HEK293 (cell line): ENCODE measurements at regions not wholly inside any gene's neighbourhood (a gene's known extent, or its start where the extent isn't known, plus 50 kb on each side); places are given as distances from the start of the nearest gene placed in this dataset.

Experiments
- CTCF ChIA-PET: fragments of 350-600 bp; formaldehyde crosslinking; extraction: SDS; loops from one replicate; lab custom pipeline; 2021; ENCODE audit warnings: antibody characterized with exemption; lab: Yijun Ruan, JAX
- POLR2A ChIA-PET: fragments of 300-600 bp; formaldehyde crosslinking; extraction: SDS; loops from one replicate; lab custom pipeline; 2020; ENCODE audit warnings: antibody characterized with exemption, inconsistent platforms; lab: Yijun Ruan, JAX
- H3K27ac ChIP-seq: fragments of 200-500 bp; sonication (Bioruptor generic); 2 replicates; pipeline ENCODE4 v1.5.1; 2014; ENCODE audit warnings: low read depth, low read length, control low read depth, inconsistent platforms; ENCODE audit errors: extremely low read depth
- H3K36me3 ChIP-seq, 2 experiments: fragments of 200-500 bp in 1 of 2; sonication (Bioruptor generic) in 1 of 2; 1 replicate in 1 of 2; 2 replicates in 1 of 2; pipeline ENCODE4 v1.5.1; 2014 to 2017; ENCODE audit warnings: inconsistent platforms in 2 of 2, low read length in 2 of 2; ENCODE audit not compliant: control insufficient read depth in 2 of 2, insufficient read depth in 1 of 2
- H3K4me1 ChIP-seq: fragments of 200-500 bp; sonication (Bioruptor generic); 2 replicates; pipeline ENCODE4 v1.5.1; 2014; ENCODE audit warnings: mild to moderate bottlenecking, low read length, inconsistent platforms; ENCODE audit not compliant: control insufficient read depth, insufficient read depth
- H3K4me3 ChIP-seq: 2 replicates; pipeline ENCODE4 v1.5.1; 2011; ENCODE audit warnings: low read depth, mild to moderate bottlenecking, control low read depth, low read length, moderate library complexity
- H3K9me3 ChIP-seq: fragments of 200-500 bp; sonication (Bioruptor generic); 2 replicates; pipeline ENCODE4 v1.5.1; 2014; ENCODE audit warnings: low read depth, low read length, inconsistent platforms; ENCODE audit not compliant: control insufficient read depth, insufficient read depth
- AEBP2 ChIP-seq: fragments of 450-650 bp; formaldehyde crosslinking; IDR thresholded peaks from 2 replicates; pipeline ENCODE4 v1.5.1; 2016; ENCODE audit warnings: missing biosample characterization, missing genetic modification characterization, borderline replicate concordance
- GLIS2 ChIP-seq: fragments of 450-650 bp; formaldehyde crosslinking; IDR thresholded peaks from 2 replicates; pipeline ENCODE4 v1.5.1; 2016; ENCODE audit warnings: missing biosample characterization, missing genetic modification characterization
- ZBTB48 ChIP-seq: fragments of 450-650 bp; formaldehyde crosslinking; IDR thresholded peaks from 2 replicates; pipeline ENCODE4 v1.5.1; 2016; ENCODE audit warnings: missing biosample characterization, missing genetic modification characterization
- ZFP69B ChIP-seq: fragments of 450-650 bp; formaldehyde crosslinking; IDR thresholded peaks from 2 replicates; pipeline ENCODE4 v1.5.1; 2016; ENCODE audit warnings: missing biosample characterization, missing genetic modification characterization
- ZNF157 ChIP-seq: fragments of 450-650 bp; formaldehyde crosslinking; IDR thresholded peaks from 2 replicates; pipeline ENCODE4 v1.5.1; 2016; ENCODE audit warnings: missing biosample characterization, missing genetic modification characterization
- ZNF174 ChIP-seq: fragments of 450-650 bp; formaldehyde crosslinking; IDR thresholded peaks from 2 replicates; pipeline ENCODE4 v1.5.0; 2017; ENCODE audit warnings: missing biosample characterization, mild to moderate bottlenecking, missing genetic modification characterization
- ZNF19 ChIP-seq: fragments of 450-650 bp; formaldehyde crosslinking; IDR thresholded peaks from 2 replicates; pipeline ENCODE4; 2016; ENCODE audit warnings: missing biosample characterization, missing genetic modification characterization, low read depth
- ZNF354C ChIP-seq: fragments of 450-650 bp; formaldehyde crosslinking; IDR thresholded peaks from 2 replicates; pipeline ENCODE4 v1.5.1; 2016; ENCODE audit warnings: missing biosample characterization, missing genetic modification characterization, low read depth, borderline replicate concordance
- ZNF423 ChIP-seq: fragments of 450-650 bp; formaldehyde crosslinking; IDR thresholded peaks from 2 replicates; pipeline ENCODE4 v1.5.1; 2016; ENCODE audit warnings: missing biosample characterization, missing genetic modification characterization
- ZNF473 ChIP-seq: fragments of 450-650 bp; formaldehyde crosslinking; IDR thresholded peaks from 2 replicates; pipeline ENCODE4 v1.5.1; 2017; ENCODE audit warnings: missing biosample characterization, missing genetic modification characterization
- ZNF48 ChIP-seq: fragments of 450-650 bp; formaldehyde crosslinking; IDR thresholded peaks from 2 replicates; pipeline ENCODE4 v1.5.1; 2016; ENCODE audit warnings: missing biosample characterization, missing genetic modification characterization
- ZNF510 ChIP-seq: fragments of 450-650 bp; formaldehyde crosslinking; IDR thresholded peaks from 2 replicates; pipeline ENCODE4 v1.5.1; 2018; ENCODE audit warnings: mild to moderate bottlenecking, missing genetic modification characterization, missing biosample characterization; ENCODE audit not compliant: insufficient replicate concordance
- ZNF776 ChIP-seq: fragments of 450-650 bp; formaldehyde crosslinking; IDR thresholded peaks from 2 replicates; pipeline ENCODE4 v1.5.0; 2017; ENCODE audit warnings: missing biosample characterization, missing genetic modification characterization, borderline replicate concordance
- ZNF785 ChIP-seq: fragments of 450-650 bp; formaldehyde crosslinking; IDR thresholded peaks from 2 replicates; pipeline ENCODE4 v1.5.1; 2016; ENCODE audit warnings: missing biosample characterization, missing genetic modification characterization
- TF ChIP-seq, protein P1 (sequence below): fragments of 450-650 bp; formaldehyde crosslinking; IDR thresholded peaks from 2 replicates; pipeline ENCODE4 v1.5.1; 2017; ENCODE audit warnings: missing biosample characterization, missing genetic modification characterization
- TF ChIP-seq, protein P2 (sequence below): fragments of 450-650 bp; formaldehyde crosslinking; IDR thresholded peaks from 2 replicates; pipeline ENCODE4; 2016; ENCODE audit warnings: missing biosample characterization, missing genetic modification characterization
- TF ChIP-seq, protein P3 (sequence below): fragments of 450-650 bp; formaldehyde crosslinking; IDR thresholded peaks from 2 replicates; pipeline ENCODE4 v1.5.1; 2016; ENCODE audit warnings: missing biosample characterization, missing genetic modification characterization

GRCh38 chr11:115993590-115993989, 489.4 kb upstream of the CADM1 start:
- CTCF ChIA-PET = no interaction called here
- Histone ChIP-seq H3K9me3 (no peaks in the 10 kb centered on the region), H3K36me3 (no peaks in the 10 kb centered on the region), H3K27ac (no peak overlapping the region), H3K4me1 (no peaks in the 10 kb centered on the region), H3K4me3 (no peak overlapping the region)
- POLR2A ChIA-PET = no interaction called here
- TF ChIP-seq, protein P1, sequence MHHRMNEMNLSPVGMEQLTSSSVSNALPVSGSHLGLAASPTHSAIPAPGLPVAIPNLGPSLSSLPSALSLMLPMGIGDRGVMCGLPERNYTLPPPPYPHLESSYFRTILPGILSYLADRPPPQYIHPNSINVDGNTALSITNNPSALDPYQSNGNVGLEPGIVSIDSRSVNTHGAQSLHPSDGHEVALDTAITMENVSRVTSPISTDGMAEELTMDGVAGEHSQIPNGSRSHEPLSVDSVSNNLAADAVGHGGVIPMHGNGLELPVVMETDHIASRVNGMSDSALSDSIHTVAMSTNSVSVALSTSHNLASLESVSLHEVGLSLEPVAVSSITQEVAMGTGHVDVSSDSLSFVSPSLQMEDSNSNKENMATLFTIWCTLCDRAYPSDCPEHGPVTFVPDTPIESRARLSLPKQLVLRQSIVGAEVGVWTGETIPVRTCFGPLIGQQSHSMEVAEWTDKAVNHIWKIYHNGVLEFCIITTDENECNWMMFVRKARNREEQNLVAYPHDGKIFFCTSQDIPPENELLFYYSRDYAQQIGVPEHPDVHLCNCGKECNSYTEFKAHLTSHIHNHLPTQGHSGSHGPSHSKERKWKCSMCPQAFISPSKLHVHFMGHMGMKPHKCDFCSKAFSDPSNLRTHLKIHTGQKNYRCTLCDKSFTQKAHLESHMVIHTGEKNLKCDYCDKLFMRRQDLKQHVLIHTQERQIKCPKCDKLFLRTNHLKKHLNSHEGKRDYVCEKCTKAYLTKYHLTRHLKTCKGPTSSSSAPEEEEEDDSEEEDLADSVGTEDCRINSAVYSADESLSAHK (tag by site-specific recombination) = no peak
- TF ChIP-seq ZFP69B (tag by site-specific recombination) = no peak
- TF ChIP-seq ZNF174 (tag by site-specific recombination) = no peak
- TF ChIP-seq, protein P2, sequence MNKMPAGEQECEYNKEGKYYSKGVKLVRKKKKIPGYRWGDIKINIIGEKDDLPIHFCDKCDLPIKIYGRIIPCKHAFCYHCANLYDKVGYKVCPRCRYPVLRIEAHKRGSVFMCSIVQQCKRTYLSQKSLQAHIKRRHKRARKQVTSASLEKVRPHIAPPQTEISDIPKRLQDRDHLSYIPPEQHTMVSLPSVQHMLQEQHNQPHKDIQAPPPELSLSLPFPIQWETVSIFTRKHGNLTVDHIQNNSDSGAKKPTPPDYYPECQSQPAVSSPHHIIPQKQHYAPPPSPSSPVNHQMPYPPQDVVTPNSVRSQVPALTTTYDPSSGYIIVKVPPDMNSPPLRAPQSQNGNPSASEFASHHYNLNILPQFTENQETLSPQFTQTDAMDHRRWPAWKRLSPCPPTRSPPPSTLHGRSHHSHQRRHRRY (tag by site-specific recombination) = no peak
- no peak for TF ChIP-seq ZNF157 (tag by site-specific recombination)
- TF ChIP-seq ZNF473 (tag by site-specific recombination) = no peak
- no peak for TF ChIP-seq ZNF776
- TF ChIP-seq ZNF19 (tag by site-specific recombination) = no peak
- no peak for TF ChIP-seq ZNF354C
- TF ChIP-seq ZNF785 = no peak
- no peak for TF ChIP-seq ZNF423 (tag by site-specific recombination)
- TF ChIP-seq ZNF48 (tag by site-specific recombination) = no peak
- TF ChIP-seq GLIS2 (tag by site-specific recombination) = no peak

DNA sequence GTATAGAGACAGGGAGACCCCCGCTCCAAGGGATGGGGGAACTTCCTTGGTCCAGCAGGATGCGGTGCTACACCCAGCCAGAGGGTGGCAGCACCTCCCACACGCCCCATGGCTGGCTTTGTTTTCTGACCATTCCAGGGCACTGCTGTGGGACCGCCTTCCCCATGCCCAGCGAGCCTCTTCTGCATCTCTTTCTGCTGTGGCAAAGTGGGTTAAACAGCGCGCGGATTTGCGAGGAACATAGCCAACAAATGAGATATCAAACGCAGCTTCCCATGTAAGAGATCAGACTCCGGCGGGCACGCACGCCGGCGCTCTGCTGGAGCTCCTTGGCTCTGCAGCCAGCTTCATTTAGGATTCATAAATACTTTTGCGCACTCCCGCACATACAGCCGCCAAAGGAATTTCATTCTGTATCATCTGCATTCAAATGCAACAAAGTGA, 485.8 kb upstream of the CADM1 start:
- TF ChIP-seq ZNF510 (tag by site-specific recombination) = no peak
- TF ChIP-seq, protein P3, sequence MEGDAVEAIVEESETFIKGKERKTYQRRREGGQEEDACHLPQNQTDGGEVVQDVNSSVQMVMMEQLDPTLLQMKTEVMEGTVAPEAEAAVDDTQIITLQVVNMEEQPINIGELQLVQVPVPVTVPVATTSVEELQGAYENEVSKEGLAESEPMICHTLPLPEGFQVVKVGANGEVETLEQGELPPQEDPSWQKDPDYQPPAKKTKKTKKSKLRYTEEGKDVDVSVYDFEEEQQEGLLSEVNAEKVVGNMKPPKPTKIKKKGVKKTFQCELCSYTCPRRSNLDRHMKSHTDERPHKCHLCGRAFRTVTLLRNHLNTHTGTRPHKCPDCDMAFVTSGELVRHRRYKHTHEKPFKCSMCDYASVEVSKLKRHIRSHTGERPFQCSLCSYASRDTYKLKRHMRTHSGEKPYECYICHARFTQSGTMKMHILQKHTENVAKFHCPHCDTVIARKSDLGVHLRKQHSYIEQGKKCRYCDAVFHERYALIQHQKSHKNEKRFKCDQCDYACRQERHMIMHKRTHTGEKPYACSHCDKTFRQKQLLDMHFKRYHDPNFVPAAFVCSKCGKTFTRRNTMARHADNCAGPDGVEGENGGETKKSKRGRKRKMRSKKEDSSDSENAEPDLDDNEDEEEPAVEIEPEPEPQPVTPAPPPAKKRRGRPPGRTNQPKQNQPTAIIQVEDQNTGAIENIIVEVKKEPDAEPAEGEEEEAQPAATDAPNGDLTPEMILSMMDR (tag by site-specific recombination) = 0 out of 2 replicates have a peak, but pooled peaks have one; percentile 14
- no peak for TF ChIP-seq AEBP2 (tag by site-specific recombination)
- TF ChIP-seq ZBTB48 (tag by site-specific recombination) = no peak
- no peaks in the 10 kb centered on the region for H3K36me3 ChIP-seq
- H3K4me1 ChIP-seq = no peaks in the 10 kb centered on the region
- no peak overlapping the region for H3K27ac ChIP-seq
- ChIA-PET POLR2A (no interaction called here), CTCF (interaction anchor here (0.6 to 1.8 kb wide), 11 partner anchors 10 to 1528 kb away, joined by 3 to 6 read pairs (median 3); no protein-coding TSS in a partner anchor)
- H3K9me3 ChIP-seq = no peaks in the 10 kb centered on the region
- H3K4me3 ChIP-seq = no peak overlapping the region
